ENCODE measurements at regions not wholly inside any gene's neighbourhood (a gene's known extent, or its start where the extent isn't known, plus 50 kb on each side); places are given as distances from the start of the nearest gene placed in this dataset.
"Not testable (repeated sequence)": the region's sequence is repeated elsewhere in the genome, so short reads cannot be mapped to it uniquely, and the experiment has no call there.

DNA sequence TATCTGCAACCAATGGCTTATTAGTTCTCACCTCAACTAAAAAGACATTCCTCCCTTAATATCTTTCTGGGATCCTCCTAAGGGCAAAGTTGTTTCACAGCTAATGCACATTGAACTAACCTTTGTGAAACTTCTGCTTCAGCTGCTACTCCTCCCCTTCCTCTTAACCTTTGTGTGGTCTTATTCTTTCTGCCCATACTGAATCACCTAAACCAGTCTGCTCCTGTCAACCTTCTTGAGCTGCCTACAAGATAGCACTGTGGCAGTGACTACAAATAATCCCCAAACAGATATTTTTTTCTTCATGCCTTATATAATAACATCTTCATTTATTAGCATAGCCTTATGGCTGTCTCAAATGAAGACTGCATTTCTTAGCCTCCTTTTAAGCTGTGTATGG lies 1077.4 kb upstream of the ATXN7L3B start:
- no peak overlapping the region for H3K27ac Mint-ChIP-seq
- no peaks in the 10 kb centered on the region for H3K36me3 Mint-ChIP-seq
- DNase-seq (no peak), ATAC-seq (ENCODE audit: low read depth in 2 of 2) (no peak)
- H3K9me3 Mint-ChIP-seq, result peaks cover 0 to 5% (median 2%) of the 10 kb centered on the region in 7 donors
- no peak overlapping the region for H3K4me3 Mint-ChIP-seq
- no peaks in the 10 kb centered on the region for H3K27me3 Mint-ChIP-seq
- H3K4me1 Mint-ChIP-seq, result peaks cover 0 to 8% (median 6%) of the 10 kb centered on the region in 3 donors

DNA sequence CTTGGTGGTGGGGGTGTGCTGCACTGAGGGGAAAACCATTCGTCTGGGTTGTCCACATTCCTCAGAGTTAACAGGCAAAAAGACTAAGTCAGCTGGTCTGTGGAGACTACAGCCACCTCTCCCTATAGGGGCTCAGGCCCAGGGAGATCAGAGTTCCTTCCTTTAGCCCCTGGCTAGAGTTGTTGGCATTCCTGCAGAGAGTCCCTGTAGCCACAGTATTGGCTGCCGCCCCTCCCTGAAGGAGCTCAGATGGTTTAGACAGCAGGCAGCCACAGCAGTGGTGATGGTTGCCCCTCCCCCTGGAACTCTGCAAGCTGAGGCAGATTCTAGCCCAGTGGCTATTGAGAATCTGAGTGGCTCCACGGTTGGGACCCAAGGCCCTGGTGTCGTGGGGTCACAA lies 1072.5 kb upstream of the ATXN7L3B start:
- Mint-ChIP-seq H3K36me3 (no peaks in the 10 kb centered on the region), H3K4me1 (peaks cover 0 to 7% (median 5%) of the 10 kb centered on the region in 3 donors), H3K27ac (no peak overlapping the region), H3K27me3 (no peaks in the 10 kb centered on the region), H3K4me3 (no peak overlapping the region), H3K9me3 (peaks cover 0 to 9% (median 5%) of the 10 kb centered on the region in 7 donors)
- DNase-seq (no peak), ATAC-seq (ENCODE audit: low read depth in 2 of 2) (no peak)

DNA sequence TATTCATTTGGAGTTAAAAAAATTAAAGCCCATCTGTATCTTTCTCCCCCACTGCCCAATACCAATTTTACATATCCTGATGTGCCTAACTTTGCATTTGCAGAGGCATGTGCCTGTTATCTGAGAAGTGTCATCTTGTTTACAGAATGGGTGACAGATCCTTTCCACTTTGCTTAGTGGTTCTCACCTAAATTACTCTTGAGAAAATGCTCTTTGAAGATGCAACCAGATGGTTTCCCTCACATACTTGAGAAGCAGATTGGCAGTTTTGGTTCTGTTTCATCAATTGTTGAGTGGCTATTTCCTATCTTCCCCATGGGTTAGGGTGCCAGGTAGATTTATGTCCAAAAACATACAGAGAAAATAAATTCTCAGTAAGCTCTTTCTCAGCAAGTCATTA lies 1051.4 kb upstream of the ATXN7L3B start:
- Mint-ChIP-seq H3K4me3 (no peak overlapping the region), H3K9me3 (peaks cover 10 to 19% (median 13%) of the 10 kb centered on the region in 7 donors), H3K36me3 (peaks cover 0 to 8% of the 10 kb centered on the region in 2 donors), H3K27me3 (no peaks in the 10 kb centered on the region), H3K27ac (no peak overlapping the region), H3K4me1 (no peaks in the 10 kb centered on the region)
- DNase-seq (no peak), ATAC-seq (ENCODE audit: low read depth in 2 of 2) (no peak)

DNA sequence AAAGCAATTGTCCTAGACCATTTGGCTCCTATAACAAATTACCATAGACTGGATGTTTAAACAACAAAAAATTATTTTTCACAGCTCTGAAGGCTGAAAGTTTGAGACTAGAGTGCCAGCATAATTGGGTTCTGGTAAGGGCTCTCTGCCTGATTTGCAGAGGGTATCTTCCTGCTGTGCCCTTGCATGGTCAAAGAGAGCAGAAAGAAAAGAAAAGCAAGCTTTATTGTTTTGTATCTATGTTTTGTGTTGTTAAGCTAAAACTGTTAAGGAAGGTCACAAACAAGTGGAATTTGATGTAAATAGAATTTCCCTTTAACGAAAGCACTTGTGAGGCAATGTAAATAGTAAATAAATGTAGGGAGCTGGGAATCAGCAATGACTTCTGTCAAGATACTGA lies 1031.0 kb upstream of the ATXN7L3B start:
- Mint-ChIP-seq H3K36me3 (no peaks in the 10 kb centered on the region), H3K4me3 (no peak overlapping the region), H3K27ac (no peak overlapping the region), H3K27me3 (no peaks in the 10 kb centered on the region), H3K9me3 (peaks cover 2 to 9% (median 4%) of the 10 kb centered on the region in 7 donors), H3K4me1 (no peaks in the 10 kb centered on the region)
- no peak for DNase-seq
- no peak for ATAC-seq (ENCODE audit: low read depth in 2 of 2)

DNA sequence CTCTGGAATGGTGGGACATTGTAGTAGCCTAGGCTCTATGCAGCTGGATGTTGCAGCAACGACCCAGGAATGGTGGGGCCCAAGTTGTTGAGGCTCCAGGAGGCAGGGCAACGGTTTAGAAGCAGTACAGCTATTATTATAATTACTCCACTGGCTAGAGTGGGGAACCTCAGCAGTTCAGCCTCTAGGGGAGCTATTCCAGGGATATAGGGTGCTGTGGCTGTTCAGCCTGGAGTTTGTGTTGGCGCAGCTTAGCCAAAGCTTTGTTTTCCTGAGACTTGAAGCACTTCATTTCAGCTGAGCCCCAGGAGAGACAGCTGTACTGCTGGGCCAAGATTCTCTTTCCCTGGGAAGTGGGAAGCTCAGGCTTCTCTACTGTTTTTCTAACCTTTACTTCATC lies 1023.0 kb upstream of the ATXN7L3B start:
- H3K27ac Mint-ChIP-seq, result no peak overlapping the region
- H3K4me3 Mint-ChIP-seq, result no peak overlapping the region
- no peaks in the 10 kb centered on the region for H3K27me3 Mint-ChIP-seq

DNA sequence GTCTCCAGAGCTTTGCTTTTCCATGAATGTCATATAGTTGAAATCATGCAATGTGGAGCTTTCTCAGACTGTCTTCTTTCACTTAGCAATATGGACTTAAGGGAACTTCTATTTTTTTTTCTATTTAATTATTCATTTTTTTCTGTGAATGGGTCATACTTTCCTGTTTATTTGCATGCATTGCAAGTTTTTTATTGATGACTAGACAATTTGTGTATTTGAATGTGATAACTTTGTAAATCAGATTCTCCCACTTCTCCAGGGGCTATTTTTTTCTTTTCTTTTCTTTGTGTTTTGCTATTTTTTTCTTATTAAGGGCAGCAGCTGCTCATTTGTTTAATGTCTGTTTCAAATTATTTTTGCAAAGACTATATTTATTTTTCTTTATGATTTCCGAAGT lies 1019.8 kb upstream of the ATXN7L3B start:
- Mint-ChIP-seq H3K4me3 (no peak overlapping the region), H3K36me3 (no peaks in the 10 kb centered on the region), H3K9me3 (peaks cover 6 to 15% (median 9%) of the 10 kb centered on the region in 7 donors), H3K27ac (no peak overlapping the region), H3K4me1 (no peaks in the 10 kb centered on the region), H3K27me3 (no peaks in the 10 kb centered on the region)
- DNase-seq (no peak), ATAC-seq (ENCODE audit: low read depth in 2 of 2) (no peak)

More for the DNA sequence above, 1023.0 kb upstream of the ATXN7L3B start:
- no peaks in the 10 kb centered on the region for H3K4me1 Mint-ChIP-seq
- no peak for ATAC-seq (ENCODE audit: low read depth in 2 of 2)
- peaks cover 0 to 8% (median 3%) of the 10 kb centered on the region in 7 donors for H3K9me3 Mint-ChIP-seq
- no peaks in the 10 kb centered on the region for H3K36me3 Mint-ChIP-seq
- no peak for DNase-seq

DNA sequence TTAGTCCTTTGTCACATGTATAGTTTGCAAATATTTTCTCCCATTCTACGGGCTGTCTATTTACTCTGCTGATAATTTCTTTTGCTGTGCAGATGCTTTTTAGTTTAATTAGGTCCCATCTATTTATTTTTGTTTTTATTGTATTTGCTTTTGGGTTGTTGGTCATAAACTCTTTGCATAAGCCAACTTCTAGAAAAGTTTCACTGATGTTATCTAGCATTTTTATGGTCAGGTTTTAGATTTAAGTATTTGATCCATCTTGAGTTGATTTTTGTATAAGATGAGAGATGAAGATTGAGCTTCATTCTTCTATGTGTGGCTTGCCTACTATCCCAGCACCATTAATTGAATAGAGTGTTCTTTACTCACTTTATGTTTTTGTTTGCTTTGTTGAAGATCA lies 1008.4 kb upstream of the ATXN7L3B start:
- Mint-ChIP-seq H3K9me3 (peaks cover 0 to 11% (median 6%) of the 10 kb centered on the region in 7 donors), H3K4me3 (no peak overlapping the region), H3K36me3 (no peaks in the 10 kb centered on the region), H3K27ac (no peak overlapping the region), H3K4me1 (peaks cover 0 to 4% (median 0%) of the 10 kb centered on the region in 3 donors), H3K27me3 (no peaks in the 10 kb centered on the region)
- DNase-seq (no peak), ATAC-seq (ENCODE audit: low read depth in 2 of 2) (no peak)

DNA sequence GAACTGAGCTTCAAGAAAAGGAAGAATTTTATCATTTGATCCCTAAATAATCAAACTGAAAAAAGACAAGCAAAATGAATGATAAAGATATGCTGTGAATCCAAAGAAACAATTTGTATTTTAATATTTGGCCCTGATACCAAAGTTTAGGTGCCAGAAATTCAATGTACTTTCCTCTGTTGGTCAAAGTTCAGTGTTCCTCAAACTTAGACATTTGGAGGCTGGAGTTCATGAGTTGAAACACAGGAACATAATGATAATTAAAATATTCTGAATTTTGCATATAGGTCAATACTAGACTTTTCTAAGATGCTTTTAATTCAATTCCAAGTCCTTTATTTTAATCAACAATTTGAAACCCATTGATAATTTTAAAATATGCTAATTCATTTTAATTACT lies 1007.7 kb upstream of the ATXN7L3B start:
- Mint-ChIP-seq H3K27me3 (no peaks in the 10 kb centered on the region), H3K27ac (no peak overlapping the region), H3K4me3 (no peak overlapping the region), H3K4me1 (peaks cover 0 to 4% (median 0%) of the 10 kb centered on the region in 3 donors), H3K36me3 (no peaks in the 10 kb centered on the region), H3K9me3 (peaks cover 0 to 11% (median 6%) of the 10 kb centered on the region in 7 donors)
- DNase-seq, result no peak
- ATAC-seq (ENCODE audit: low read depth in 2 of 2), result no peak

DNA sequence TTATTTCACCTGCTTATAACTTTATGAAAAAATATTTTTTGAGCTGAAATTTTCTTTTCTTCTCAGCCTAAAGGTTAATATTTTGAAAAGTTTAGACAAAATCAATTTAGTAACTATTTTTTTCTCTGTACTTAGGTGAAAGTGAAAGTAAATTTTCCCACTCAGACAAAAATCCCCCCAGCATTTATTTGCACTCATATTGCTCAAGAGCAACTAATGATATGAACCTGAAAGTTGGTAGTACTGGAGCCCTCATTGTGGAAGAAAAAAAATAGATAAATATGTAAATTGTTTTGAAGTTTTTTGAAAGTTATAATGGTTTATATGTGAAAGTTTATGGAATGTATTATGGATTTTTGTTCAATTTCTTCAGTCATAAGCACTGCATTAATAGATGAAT lies 1005.9 kb upstream of the ATXN7L3B start:
- Mint-ChIP-seq H3K27ac (no peak overlapping the region), H3K9me3 (peaks cover 0 to 14% (median 6%) of the 10 kb centered on the region in 7 donors), H3K27me3 (no peaks in the 10 kb centered on the region), H3K4me1 (peaks cover 0 to 4% (median 0%) of the 10 kb centered on the region in 3 donors), H3K4me3 (no peak overlapping the region), H3K36me3 (no peaks in the 10 kb centered on the region)
- ATAC-seq (ENCODE audit: low read depth in 2 of 2) (peak; percentile 27 to 35), DNase-seq (no peak)

DNA sequence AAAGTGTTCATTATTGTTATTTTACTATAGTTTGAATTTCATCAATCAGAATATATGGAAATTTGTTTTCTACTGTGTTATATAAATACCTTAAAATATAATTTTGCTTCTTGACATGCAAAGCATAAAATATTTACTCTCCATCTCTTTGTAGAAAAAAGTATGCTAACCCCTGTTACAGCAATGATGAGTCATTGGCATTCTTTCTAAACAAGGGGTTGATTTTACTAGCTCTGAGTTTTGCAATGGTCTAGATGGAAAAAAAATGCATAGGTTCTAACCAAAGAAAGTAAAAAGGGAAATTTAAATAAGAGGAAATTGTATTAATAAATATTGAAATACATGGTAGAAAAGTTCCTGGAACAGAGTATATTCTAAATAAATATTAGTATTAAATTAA lies 990.2 kb upstream of the ATXN7L3B start:
- ATAC-seq (ENCODE audit: low read depth in 2 of 2), result no peak
- H3K4me3 Mint-ChIP-seq, result no peak overlapping the region
- no peak overlapping the region for H3K27ac Mint-ChIP-seq
- H3K36me3 Mint-ChIP-seq, result no peaks in the 10 kb centered on the region
- H3K4me1 Mint-ChIP-seq, result no peaks in the 10 kb centered on the region
- peaks cover 0 to 8% (median 1%) of the 10 kb centered on the region in 7 donors for H3K9me3 Mint-ChIP-seq
- no peaks in the 10 kb centered on the region for H3K27me3 Mint-ChIP-seq
- DNase-seq, result no peak

DNA sequence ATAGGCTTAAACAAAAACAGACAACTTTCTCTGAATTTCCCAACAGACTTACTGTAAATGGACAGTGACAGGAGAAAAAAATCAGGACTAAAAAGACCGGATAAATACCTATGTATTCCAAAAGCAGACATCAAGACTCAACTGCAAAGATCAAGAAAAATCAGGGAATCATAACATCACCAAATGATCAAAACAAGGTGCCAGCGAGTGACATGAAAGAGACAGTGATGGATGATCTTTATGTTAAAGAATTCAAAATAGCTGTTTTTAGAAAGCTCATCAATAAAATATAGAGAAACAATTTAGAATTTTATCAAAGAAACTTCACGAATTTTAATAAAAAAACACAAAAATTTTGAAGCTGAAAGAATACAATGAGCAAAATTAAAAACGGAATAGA lies 952.5 kb upstream of the ATXN7L3B start:
- ATAC-seq (ENCODE audit: low read depth in 2 of 2), result no peak
- Mint-ChIP-seq H3K9me3 (peaks cover 2 to 16% (median 5%) of the 10 kb centered on the region in 7 donors), H3K27ac (no peak overlapping the region), H3K27me3 (no peaks in the 10 kb centered on the region), H3K4me3 (no peak overlapping the region), H3K4me1 (no peaks in the 10 kb centered on the region), H3K36me3 (no peaks in the 10 kb centered on the region)
- DNase-seq, result no peak

DNA sequence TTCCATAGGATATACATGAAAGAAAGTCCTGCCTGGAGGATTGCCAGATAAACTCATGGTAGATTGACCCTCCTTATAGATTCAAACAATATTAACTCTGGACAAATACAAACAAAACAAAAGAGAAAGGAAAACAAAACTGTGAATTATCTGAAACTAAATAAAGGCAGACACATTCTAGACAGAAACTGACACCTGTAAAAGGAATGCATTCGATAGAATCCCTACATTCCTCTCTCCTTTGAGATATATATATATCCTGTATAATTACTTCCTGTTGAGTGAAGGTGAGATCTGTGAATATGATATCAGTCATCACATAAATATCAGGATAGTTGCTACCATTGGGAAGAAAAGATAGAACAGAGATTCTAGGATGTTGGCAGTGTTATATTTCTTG lies 948.4 kb upstream of the ATXN7L3B start:
- Mint-ChIP-seq H3K4me3 (no peak overlapping the region), H3K36me3 (no peaks in the 10 kb centered on the region), H3K4me1 (no peaks in the 10 kb centered on the region), H3K27ac (no peak overlapping the region), H3K27me3 (no peaks in the 10 kb centered on the region), H3K9me3 (peaks cover 4 to 12% (median 10%) of the 10 kb centered on the region in 7 donors)
- DNase-seq (no peak), ATAC-seq (ENCODE audit: low read depth in 2 of 2) (no peak)

DNA sequence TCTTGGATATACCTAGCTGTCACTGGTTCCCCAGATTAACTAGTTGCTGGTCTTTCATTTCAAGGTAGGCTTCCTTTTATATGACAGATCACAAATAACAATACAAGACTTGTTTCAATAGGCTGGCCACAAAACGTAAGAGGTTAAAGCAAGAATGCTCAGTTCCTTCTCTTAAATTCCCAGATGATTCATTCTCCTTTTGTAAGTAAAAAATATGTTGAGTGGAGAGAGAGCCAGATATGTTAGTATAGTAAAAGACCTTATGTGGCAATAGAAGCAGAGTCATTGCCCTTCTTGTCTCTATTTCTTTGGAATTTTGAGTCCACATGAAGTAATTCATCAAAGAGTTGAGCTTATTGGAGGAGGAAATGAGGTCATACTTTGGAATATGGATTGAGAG lies 939.0 kb upstream of the ATXN7L3B start:
- Mint-ChIP-seq H3K9me3 (peaks cover 0 to 14% (median 0%) of the 10 kb centered on the region in 7 donors), H3K4me3 (no peak overlapping the region), H3K27ac (no peak overlapping the region), H3K36me3 (no peaks in the 10 kb centered on the region), H3K4me1 (no peaks in the 10 kb centered on the region), H3K27me3 (no peaks in the 10 kb centered on the region)
- ATAC-seq (ENCODE audit: low read depth in 2 of 2) (no peak), DNase-seq (no peak)

DNA sequence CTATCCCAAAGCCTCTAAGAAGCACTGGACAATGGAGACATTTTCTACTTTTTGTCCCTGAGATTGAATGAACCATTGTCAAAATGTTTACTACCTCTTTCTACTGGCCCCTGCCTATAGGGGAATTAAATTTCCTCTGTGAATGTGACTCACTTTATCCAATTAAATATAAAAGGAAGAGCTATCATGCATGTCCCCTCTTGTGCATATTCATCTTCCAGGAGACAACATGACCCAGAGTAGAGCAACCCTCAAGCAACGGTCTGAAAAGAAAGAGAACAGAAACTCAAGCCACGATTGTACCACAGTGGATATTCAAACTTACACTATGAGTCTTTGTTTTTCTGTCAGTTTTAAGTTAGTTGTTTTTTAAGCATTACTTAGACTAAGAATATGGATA lies 938.4 kb upstream of the ATXN7L3B start:
- Mint-ChIP-seq H3K27ac (no peak overlapping the region), H3K4me3 (no peak overlapping the region), H3K4me1 (no peaks in the 10 kb centered on the region), H3K9me3 (peaks cover 0 to 14% (median 0%) of the 10 kb centered on the region in 7 donors), H3K36me3 (no peaks in the 10 kb centered on the region), H3K27me3 (no peaks in the 10 kb centered on the region)
- no peak for ATAC-seq (ENCODE audit: low read depth in 2 of 2)
- DNase-seq, result no peak

DNA sequence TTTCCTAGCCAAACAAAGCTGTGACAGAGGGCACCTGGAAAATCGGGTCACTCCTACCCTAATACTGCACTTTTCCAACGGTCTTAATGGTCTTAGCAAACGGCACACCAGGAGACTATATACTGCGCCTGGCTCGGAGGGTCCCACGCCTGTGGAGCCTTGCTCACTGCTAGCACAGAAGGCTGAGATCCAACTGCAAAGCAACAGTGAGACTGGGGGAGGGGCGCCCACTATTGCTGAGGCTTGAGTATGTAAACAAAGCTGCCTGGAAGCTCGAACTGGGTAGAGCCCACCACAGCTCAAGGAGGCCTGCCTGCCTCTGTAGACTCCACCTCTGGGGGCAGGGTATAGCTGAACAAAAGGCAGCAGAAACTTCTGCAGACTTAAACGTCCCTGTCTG lies 931.7 kb upstream of the ATXN7L3B start:
- H3K27me3 Mint-ChIP-seq; ATAC-seq (ENCODE audit: low read depth in 2 of 2); DNase-seq; H3K9me3 Mint-ChIP-seq; H3K36me3 Mint-ChIP-seq; H3K4me1 Mint-ChIP-seq; H3K4me3 Mint-ChIP-seq; H3K27ac Mint-ChIP-seq: not testable (repeated sequence)
